ENCODE measurements at regions not wholly inside any gene's neighbourhood (a gene's known extent, or its start where the extent isn't known, plus 50 kb on each side); places are given as distances from the start of the nearest gene placed in this dataset.

DNA sequence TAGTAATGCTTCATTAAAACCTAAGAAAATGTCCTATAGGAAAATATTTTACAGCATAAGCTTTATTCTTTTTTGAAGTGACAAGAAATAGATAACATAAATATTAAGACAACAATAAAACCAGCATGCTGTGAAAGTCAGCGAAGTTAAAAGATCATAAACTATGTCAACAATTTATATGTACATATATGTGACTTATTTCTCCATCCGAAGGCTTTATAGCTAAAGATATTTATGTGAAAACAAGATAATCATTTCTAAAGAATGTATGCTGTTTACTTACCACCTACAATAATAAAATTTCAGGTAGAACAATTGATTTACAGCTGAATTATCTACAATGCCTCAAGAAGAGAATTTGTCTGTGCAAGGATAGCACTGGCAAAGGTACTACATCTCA is 283.4 kb downstream of the CRPPA start:
- no peak for DNase-seq (ENCODE audit: low read depth)

DNA sequence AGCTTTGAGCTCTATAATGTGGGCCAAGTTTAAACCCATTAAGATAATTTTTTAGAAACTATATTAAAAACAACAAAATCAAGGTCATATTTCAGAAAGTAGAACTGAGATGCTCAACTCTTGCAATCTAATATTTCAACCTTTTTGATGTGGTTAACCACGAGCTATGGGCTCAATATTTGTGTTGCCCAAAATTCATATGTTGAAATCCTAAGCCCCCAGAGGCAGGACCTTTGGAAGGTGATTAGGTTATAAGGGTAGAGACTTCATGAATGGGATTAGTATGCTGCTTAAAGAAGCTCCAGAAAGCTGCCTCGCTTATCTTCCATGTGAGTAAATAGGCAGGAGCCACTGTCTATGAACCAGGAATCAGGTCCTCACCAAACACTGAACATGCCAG is 284.4 kb downstream of the CRPPA start:
- no peak for DNase-seq (ENCODE audit: low read depth)

DNA sequence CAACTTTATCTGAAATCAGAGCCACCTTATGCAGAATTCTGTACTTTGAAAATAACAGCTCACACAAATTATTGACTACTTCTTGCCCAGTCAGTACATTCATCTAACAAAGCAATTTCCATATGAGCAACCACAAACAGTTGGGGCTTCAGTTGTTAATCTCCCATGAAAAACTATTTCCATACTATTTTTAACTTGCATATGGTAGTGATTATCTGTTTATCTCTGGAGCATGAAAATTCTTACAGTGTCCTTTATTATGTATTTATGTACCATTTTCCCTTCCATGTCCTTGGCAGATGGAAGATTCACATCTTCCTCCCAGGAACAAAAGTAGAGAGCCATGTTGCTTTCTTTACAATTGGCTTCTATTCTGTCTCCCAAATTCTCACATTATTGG is 285.7 kb downstream of the CRPPA start:
- DNase-seq (ENCODE audit: low read depth): no peak

DNA sequence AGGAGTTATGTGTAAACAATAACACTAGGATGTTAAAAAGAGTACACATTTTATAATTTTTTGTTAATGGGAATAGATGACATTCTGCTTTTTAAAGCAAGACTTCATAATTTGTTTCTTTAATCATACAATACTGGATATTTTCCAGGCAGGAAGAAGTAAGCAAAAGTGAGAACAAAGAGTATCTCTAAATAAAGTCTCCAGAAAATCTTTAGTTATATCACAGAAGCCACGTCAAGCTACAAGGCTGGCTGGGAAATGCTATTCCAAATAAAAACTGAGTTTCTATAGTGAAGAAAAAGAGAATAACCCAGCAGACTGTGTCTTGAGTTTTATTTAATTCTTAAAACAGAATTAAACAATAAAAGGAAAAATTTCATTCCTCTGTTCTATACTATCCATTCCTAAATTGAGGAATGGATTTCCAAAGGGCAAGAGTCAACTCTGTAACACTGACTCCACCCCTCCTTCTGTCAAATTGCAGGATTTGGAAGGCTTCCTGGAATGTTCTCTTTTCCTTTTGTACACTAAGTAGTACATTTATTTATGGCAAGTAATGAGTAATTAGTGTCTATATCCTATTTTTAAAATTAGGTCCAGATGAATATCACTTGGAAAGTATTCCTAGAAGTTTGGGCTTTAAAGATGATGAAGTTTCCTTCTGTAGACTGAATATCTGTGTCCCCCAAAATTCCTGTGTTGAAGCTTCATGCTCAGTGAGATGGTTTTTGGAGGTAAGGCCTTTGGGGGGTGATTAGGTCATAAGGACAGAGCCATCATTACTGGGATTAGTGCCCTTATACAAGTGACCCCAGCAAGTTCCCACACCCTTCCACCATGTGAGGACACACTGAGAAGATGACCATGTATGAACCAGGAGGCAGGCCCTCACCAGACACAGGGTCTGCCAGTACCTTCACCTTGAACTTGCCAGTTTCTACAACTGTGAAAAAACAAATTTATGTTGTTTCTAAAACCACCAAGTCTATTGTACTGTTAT is 290.9 kb downstream of the CRPPA start:
- DNase-seq (ENCODE audit: low read depth): no peak

DNA sequence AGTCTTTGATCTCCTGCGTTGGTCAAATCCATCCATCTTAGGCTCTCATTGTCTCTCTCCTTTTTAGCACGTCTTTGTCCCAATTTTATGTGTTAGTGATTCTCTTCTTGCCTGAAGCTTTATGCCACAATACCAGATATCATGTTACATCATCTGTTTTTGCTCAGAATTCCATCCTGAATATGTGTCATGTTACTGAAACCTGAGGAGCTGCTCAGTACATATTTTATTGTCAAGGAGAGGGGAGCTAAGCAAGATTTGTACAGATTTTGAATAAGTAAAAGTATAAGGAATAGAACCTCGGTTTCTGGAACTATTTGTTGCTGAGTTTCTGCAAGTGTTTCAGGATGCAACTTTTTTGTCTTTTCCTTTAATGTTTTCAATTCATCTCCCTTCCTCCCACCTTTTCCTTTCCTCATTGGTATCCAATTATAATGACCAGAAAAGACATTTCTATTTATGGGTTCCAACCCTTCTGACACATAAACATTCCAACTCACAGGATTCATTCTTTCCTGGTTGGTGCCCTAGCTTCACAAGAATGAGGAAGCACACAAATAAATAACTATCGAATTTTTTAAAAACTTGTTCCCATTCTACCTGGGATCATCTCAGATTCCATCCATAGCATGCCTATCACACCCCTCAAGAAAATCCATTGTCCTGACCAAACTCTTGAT is 291.8 kb downstream of the CRPPA start:
- DNase-seq (ENCODE audit: low read depth): peak; percentile 73

DNA sequence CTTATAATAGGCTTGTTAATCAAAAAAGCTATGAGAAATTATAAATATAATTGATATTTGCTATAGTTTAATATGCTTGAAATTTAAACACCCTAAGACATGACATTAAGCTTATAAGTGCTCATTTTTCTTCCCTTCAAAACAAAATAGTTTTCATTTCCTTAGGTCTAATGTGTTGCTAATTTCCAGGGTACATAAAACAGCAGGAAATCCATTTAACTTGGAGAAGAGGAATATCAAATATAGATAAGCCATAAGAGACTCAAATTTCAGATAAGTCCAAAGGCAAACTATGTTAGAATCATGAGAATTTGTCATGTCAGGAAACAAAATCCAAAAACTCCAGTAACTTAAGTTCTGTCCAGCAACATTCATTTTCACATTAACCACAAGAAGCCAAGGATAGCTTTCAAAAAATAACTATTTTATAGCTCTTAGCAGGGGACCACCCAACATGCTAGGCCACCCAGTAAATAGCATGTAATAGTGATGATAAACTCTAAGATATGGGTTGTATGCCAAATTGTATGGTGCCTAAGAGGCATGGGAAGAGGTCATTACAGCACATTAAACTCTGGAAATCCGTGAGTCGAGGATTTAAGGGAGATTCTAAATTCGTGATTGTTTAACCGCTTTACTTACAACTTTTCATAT is 298.1 kb downstream of the CRPPA start:
- no peak for DNase-seq (ENCODE audit: low read depth)

DNA sequence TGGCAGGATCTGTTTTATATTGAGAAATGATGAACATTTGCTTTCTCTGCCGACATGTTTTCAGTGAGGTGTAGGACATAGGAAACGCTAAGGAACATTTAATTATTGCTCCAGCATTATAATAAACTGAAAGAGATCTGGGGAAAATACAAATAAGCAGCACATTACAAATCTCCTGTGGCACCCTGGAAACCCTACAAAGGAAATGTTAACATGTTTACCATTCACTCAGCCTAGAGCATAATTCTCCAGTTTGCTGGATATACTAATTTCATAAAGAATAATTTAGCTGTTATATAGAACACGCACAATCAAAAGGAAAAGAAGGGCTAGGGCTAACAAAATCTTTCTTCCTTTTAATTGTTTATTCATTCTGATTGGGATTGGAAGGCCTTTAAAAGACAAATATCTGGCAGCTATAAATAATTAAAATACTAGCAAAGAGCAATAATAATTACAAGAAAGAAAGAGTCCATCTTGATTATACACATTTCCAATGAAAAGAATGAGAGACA is 299.4 kb downstream of the CRPPA start:
- no peak for DNase-seq (ENCODE audit: low read depth)

DNA sequence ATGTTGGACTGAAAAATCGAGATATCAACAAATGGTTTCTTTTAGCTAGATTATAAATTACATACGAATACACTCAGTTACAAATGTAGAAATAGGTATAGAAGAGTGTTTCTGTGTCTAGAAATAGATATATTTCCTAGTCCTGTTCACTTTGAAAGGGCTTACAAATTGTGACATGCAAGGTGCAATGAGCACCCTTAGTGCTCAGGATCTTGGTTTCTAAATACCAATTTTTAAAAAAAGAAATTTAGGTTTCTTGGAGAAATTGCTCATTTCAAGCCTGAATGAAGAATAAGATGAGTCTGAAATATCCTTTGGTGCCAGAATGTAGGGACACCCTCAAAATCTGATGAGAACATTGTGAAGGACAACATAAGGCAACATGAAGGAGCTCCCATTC is 306.0 kb downstream of the CRPPA start:
- DNase-seq (ENCODE audit: low read depth): no peak

DNA sequence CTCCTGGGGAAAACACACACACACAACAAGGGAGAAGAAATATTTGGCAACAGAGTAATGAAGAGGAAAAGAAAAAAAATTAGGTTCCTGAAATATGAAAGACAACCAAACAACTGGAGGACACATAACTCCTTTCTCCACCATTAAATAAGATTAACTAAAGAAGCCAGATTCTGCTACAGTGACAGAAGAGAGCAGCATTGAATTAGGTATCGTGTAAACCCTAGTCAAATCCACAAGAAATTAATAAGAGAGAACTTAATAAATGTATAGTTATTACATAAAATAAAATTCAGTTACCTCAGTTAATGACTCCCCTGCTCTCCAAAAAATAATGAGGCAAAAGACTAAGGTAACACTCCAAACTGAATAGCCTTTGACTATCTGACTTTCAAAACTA is 306.7 kb downstream of the CRPPA start:
- DNase-seq (ENCODE audit: low read depth): peak; percentile 35

DNA sequence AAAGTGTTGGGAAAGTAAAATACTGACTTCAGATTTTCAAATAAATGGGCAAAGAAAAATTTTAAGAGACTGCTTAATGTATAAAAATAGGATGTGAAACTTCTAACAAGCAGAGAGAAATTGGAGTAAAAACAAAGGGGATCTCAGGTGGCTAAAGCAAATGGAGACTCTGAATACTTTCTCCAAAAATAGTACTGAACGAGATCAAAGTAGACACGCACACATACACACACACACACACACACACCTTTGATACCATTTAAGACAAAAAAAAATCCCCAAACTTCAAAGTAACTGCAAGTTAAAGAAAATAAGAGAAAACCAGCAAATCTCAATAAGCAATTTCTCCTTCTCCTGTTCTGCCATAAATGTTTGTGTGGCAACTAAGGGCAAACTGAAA is 307.3 kb downstream of the CRPPA start:
- no peak for DNase-seq (ENCODE audit: low read depth)

DNA sequence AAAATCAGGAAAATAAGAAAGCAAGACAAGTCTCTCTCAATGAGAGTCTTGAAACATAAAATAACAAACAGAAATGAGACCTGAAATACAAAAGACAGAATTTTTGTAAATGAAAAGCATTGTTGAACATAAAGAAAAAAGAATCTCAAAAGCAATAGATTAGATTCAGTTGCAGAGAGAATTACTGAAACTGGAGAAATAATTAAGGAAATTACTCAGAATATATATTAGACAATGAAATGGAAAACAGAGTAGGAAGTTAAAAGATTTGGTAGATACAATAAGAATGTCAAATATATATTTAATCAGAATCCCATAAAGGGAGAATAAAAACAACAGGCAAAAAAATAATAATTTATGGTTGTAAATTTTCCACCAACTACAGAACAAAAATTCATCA is 308.3 kb downstream of the CRPPA start:
- DNase-seq (ENCODE audit: low read depth): no peak

DNA sequence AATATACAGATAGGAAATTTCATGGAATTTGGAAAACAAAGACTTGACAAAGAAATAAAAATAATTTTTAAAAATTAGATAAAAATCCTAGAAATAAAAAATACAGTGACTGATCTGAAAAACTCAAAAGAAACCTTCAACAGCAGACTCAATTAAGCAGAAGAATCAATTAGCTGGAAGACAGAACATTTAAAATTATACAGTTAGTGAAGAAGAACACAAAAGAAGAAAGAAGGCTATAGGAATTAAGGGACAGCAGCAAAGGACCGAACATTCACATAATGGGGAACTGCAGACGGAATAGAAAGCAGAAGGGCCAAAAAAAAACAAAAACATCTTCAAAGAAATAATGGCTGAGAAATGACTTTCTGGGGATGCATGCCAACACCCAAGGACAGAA is 314.5 kb downstream of the CRPPA start:
- no peak for DNase-seq (ENCODE audit: low read depth)

DNA sequence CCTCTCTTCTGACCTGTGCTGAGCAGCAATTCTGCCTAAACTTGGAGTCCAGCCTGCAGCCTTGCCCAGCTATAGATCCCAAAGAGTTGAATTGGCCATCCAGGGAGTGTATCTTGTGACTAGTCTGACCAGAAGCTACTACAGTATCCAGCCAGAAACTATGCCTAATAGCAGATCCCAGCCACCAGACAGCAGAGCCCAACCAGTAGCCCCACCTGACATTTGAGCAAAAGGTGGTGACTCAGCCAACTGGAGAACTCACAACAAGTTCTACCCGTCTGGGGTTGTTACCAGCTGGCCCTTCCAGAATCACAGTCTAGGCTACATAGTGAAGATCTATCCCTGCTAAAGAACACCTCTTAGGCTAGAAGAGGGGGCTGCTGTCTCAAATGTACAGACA is 315.0 kb downstream of the CRPPA start:
- no peak for DNase-seq (ENCODE audit: low read depth)

DNA sequence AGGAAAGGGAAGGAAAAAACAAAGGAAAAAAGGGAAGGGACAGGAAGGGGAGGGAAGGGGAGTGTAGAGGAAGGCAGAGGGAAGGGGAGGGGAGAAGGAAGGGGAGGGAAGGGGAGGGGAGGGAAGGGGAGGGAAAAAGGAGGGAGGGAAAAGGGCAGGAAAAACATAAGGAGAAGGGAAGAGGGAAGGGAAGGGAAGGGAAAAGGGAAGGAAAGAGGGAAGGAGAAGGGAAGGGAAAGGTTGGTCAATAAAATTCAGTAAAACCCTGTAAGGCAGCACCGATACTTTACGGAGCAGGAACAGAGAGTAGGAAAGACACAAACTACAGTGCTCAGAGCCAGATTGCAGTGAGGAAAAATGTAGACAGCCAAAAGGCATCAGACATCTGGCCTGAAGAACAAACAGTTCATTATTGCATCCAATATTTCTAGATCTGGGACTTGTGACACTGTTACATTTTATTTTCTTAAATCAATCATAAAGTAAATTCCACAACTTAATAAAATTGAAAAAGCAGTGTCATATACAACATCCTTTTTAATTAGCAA is 322.0 kb downstream of the CRPPA start:
- no peak for DNase-seq (ENCODE audit: low read depth)

DNA sequence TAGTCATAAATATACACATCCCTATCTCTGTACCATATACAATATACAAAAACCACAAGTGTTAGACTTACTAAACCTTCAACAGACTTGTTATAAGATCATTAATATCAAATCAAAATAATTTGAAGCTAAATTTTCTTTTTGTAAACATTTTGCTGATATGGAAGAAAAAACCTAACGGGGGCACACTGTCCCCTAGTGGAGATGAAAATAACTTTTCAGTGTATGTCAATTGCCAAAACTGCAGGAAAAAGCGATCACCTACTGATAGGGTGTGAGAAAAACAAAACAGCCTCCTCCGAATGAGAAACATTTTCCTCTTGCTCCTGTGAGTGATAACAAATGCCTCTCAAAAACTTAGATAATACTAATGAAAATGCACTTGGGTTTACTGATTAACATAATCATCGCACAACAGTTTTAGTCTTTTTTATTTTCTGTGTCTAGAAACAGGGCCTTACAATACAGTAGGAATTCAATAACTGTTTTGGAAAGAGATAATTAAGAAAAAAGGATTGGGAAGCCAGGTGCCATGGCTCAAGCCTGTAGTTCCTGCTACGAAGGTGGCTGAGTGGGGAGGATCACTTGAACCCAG is 322.7 kb downstream of the CRPPA start:
- DNase-seq (ENCODE audit: low read depth): no peak

DNA sequence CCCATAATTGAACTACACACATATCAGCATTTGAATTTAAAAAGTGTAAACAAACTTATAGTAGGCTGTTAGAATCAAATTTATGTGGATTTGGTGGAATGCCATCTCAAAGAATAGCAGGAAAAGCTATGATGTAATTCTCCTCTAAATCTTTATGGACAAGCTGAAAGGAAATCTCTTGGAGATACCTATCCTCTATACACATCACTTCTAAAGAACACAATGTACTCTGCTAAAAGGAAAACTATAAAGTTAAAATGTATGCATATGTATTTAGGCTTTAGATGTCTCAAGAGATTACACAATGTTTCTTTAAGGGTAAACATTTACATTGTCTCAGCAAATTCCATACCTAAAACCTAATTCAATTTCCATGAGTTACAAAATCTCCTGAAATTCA is 323.3 kb downstream of the CRPPA start:
- no peak for DNase-seq (ENCODE audit: low read depth)

DNA sequence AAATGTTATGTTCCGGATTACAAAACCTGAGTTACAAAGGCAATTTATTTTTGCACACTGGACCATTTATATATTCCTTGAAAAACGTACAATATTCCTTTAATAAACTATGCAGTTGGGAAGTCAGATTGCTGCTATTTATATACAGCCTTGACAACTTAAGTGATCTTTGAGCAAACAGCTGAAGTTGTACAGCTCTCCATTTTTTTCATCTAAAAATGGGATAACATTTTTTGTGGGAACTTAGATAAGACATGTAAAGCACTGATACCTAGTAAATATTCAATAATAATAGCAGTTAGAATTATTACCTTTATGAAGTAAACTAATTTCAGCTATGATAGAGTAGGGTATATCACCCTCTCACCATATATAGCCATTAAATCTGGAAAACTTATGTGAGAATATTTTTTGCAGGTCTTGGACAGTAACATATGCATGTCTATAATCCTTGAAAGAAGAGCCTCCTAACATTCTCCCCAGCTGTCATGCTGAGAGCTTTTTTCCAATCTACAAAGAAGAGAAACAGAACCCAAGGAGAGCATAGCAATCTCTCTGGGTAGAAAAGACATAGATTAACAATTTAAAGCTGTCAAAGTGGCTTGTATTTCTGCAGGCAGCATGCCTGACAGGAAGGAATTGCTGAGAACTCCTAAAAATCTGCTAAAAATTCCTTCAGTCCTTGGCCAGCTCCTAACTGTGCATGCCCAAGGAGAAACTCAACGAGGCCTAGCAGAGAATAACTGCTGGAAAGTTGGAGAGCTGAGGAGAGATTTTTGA is 326.0 kb downstream of the CRPPA start:
- DNase-seq (ENCODE audit: low read depth): no peak

DNA sequence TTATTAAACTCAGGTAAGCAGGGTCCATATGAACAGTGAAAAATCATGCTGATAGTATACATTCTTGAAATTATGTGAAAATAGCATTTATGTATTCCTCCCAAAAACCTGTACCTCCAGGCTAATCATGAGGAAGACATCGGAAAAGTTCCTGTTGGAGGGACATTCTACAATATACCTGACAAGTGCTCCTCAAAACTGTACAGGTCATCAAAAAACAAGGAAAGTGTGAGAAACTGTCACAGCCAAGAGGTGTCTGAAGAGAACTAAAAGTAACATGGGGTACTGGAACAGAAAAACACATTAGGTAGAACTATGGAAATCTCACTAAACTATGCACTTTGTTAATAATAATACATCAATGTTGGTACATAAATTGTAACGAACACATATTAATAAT is 326.7 kb downstream of the CRPPA start:
- no peak for DNase-seq (ENCODE audit: low read depth)

DNA sequence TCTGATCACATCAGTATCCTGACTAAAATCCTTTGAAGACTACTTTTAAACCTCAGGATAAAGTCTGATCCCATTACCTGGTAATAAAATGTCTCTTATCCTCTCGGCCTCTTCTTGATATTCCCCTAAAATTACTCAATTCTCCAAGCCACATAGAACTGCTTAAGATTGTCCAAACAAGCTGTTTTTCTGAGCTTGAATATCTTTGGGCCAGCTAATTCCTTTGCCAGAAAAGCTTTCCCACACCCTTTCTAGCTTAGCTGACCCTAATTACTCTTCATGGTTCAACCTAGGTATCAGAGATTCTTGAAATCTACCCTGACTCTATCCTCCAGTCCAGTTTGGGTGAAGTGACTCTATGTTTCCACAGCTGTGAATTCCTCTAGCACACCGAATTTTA is 328.6 kb downstream of the CRPPA start:
- DNase-seq (ENCODE audit: low read depth): no peak

DNA sequence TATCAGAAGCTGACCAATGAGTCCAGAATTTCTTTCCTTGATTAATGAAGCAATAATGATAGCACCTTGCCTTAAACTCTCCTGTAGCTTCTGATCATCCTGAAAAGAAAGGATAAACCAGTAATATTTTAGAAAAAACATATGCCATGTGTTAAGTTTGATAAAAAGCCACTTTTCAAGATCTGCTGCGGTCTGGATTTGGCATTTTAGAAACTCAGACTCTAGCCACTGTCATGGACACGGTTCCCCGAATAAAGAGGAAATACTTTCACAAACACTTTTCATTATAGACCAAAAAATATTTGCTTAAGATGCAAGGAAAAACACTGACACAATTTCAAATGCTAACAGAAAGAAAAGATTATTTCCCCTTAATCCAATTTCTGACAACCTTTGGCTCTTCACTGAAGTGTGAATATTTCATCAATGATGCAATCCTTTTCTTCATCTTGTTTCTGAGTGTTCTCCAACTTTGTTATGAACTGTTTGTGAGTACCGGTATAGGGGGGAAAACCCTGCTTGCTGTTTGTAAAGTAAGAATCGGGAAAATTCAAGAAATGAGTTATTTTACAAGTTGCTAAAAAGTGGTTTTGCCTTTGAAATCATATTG is 329.5 kb downstream of the CRPPA start:
- no peak for DNase-seq (ENCODE audit: low read depth)

DNA sequence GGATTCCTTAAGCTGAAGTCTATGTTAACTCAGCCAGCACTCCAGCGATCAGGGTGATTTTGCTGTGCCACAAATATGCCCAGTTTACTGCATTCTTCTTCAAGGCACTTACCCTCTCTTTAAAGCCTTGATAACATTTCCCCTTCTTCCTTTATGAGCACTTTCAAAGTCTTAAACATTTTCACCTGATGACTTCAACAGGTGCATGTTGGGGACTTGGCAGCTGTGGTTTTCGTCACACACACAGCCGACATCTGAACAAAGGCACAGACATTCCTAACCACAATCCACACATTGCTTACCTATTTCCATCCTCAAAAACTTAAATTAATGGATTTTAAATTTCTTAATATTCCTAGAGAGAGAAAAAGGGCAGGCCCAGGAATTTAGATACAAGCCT is 331.5 kb downstream of the CRPPA start:
- DNase-seq (ENCODE audit: low read depth): no peak

All from non-pigmented ciliary epithelial cell (primary cell).